Superior temporal gyrus (tissue), 1 donor: ENCODE measurements at regions not wholly inside any gene's neighbourhood (a gene's known extent, or its start where the extent isn't known, plus 50 kb on each side); places are given as distances from the start of the nearest gene placed in this dataset.
"Not testable (repeated sequence)": the region's sequence is repeated elsewhere in the genome, so short reads cannot be mapped to it uniquely, and the experiment has no call there.

Experiments used
- DNase-seq: peaks from one replicate; pipeline ENCODE4 v3.0.0-alpha.2; 2016; ENCODE audit errors: extremely low spot score

GRCh38 chr7:81051811-81052413 is 133.1 kb upstream of the SEMA3C start:
- no peak for DNase-seq

GRCh38 chr7:81045491-81046030 is 126.7 kb upstream of the SEMA3C start:
- DNase-seq = no peak

- DNase-seq = not testable (repeated sequence)
Measured at GRCh38 chr7:81042646-81043045, 123.8 kb upstream of the SEMA3C start.

- no peak for DNase-seq
Measured at GRCh38 chr7:81040496-81040895, 121.6 kb upstream of the SEMA3C start.

GRCh38 chr7:81036871-81037270 is 118.0 kb upstream of the SEMA3C start:
- no peak for DNase-seq

- no peak for DNase-seq
Measured at GRCh38 chr7:81036057-81036456, 117.2 kb upstream of the SEMA3C start.

- DNase-seq = no peak
Measured at GRCh38 chr7:81031996-81032395, 113.1 kb upstream of the SEMA3C start.

GRCh38 chr7:81031243-81031642 is 112.4 kb upstream of the SEMA3C start:
- no peak for DNase-seq

GRCh38 chr7:81030472-81030871 is 111.6 kb upstream of the SEMA3C start:
- no peak for DNase-seq

GRCh38 chr7:81029511-81029910 is 110.7 kb upstream of the SEMA3C start:
- no peak for DNase-seq

- no peak for DNase-seq
Measured at GRCh38 chr7:81025360-81025759, 106.5 kb upstream of the SEMA3C start.

GRCh38 chr7:81014908-81015307 is 96.1 kb upstream of the SEMA3C start:
- no peak for DNase-seq

GRCh38 chr7:81014266-81014665 is 95.4 kb upstream of the SEMA3C start:
- DNase-seq = no peak

GRCh38 chr7:81013083-81013817 is 94.4 kb upstream of the SEMA3C start:
- peak; percentile 35 for DNase-seq

- DNase-seq = no peak
Measured at GRCh38 chr7:81008901-81009300, 90.0 kb upstream of the SEMA3C start.

GRCh38 chr7:81007051-81007450 is 88.2 kb upstream of the SEMA3C start:
- no peak for DNase-seq

- DNase-seq = no peak
Measured at GRCh38 chr7:81005254-81005653, 86.4 kb upstream of the SEMA3C start.

- DNase-seq = no peak
Measured at GRCh38 chr7:81004098-81004497, 85.2 kb upstream of the SEMA3C start.

- DNase-seq = no peak
Measured at GRCh38 chr7:81003326-81003725, 84.5 kb upstream of the SEMA3C start.

- peak; percentile 25 for DNase-seq
Measured at GRCh38 chr7:81002421-81002820, 83.6 kb upstream of the SEMA3C start.

- no peak for DNase-seq
Measured at GRCh38 chr7:80999771-81000170, 80.9 kb upstream of the SEMA3C start.

GRCh38 chr7:80999100-80999499 is 80.2 kb upstream of the SEMA3C start:
- no peak for DNase-seq

- DNase-seq = no peak
Measured at GRCh38 chr7:80997841-80998240, 79.0 kb upstream of the SEMA3C start.
